HEK293T (cell line): ENCODE measurements at regions not wholly inside any gene's neighbourhood (a gene's known extent, or its start where the extent isn't known, plus 50 kb on each side); places are given as distances from the start of the nearest gene placed in this dataset.

Experiments
- BHLHE40 ChIP-seq: fragments of 450-650 bp; IDR thresholded peaks from 2 replicates; pipeline ENCODE4 v1.6.1; 2016; ENCODE audit warnings: mild to moderate bottlenecking, moderate library complexity, borderline replicate concordance
- CTBP1 ChIP-seq: fragments of 450-650 bp; IDR thresholded peaks from 2 replicates; pipeline ENCODE4 v1.6.1; 2016; ENCODE audit warnings: borderline replicate concordance
- ELF4 ChIP-seq: fragments of 450-650 bp; IDR thresholded peaks from 2 replicates; pipeline ENCODE4 v1.6.1; 2017; ENCODE audit warnings: antibody characterized with exemption
- FOXA1 ChIP-seq: fragments of 450-650 bp; IDR thresholded peaks from 2 replicates; pipeline ENCODE4 v1.6.1; 2016; ENCODE audit warnings: mild to moderate bottlenecking
- FOXM1 ChIP-seq: fragments of 450-650 bp; IDR thresholded peaks from 2 replicates; pipeline ENCODE4 v1.6.1; 2017; ENCODE audit warnings: mild to moderate bottlenecking, borderline replicate concordance
- HDGF ChIP-seq: fragments of 450-650 bp; IDR thresholded peaks from 2 replicates; pipeline ENCODE4 v1.6.1; 2017; ENCODE audit warnings: antibody characterized with exemption, borderline replicate concordance
- L3MBTL2 ChIP-seq: fragments of 450-650 bp; conservative IDR thresholded peaks from 2 replicates; pipeline ENCODE4 v1.6.1; 2016; ENCODE audit warnings: mild to moderate bottlenecking
- LEF1 ChIP-seq: fragments of 450-650 bp; IDR thresholded peaks from 2 replicates; pipeline ENCODE4 v1.6.1; 2017; ENCODE audit warnings: mild to moderate bottlenecking, borderline replicate concordance
- NFRKB ChIP-seq: fragments of 450-650 bp; IDR thresholded peaks from 2 replicates; pipeline ENCODE4 v1.6.1; 2016; ENCODE audit warnings: mild to moderate bottlenecking, moderate library complexity
- SP1 ChIP-seq: fragments of 450-650 bp; IDR thresholded peaks from 2 replicates; pipeline ENCODE4 v1.6.1; 2017
- TARDBP ChIP-seq: fragments of 450-650 bp; IDR thresholded peaks from 2 replicates; pipeline ENCODE4 v1.6.1; 2016
- ZNF384 ChIP-seq: fragments of 450-650 bp; IDR thresholded peaks from 2 replicates; pipeline ENCODE4 v1.6.1; 2016

DNA sequence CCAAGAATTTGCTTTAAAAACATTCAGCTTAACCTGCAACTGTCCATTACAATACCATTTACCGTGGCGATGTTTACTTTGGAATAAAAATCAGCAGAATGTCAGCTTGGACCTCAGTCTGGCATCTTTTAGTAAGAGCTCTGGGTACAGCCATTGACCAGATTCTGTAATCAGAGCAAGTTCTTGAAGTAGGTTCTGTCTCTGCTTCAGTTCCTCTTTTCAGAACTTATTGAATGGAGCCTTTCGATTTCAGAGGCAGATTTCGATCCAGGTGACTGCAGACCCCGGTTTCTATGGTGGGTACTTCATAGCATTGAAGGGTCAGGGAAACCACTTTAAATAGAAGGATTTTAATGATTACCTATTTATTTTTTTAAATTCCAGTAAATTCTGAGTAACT, 53.4 kb upstream of the SV2C start:
- no peak for TF ChIP-seq ZNF384
- no peak for TF ChIP-seq SP1
- TF ChIP-seq BHLHE40, result no peak
- TF ChIP-seq ELF4, result no peak
- no peak for TF ChIP-seq NFRKB
- TF ChIP-seq FOXA1, result no peak
- no peak for TF ChIP-seq L3MBTL2
- TF ChIP-seq FOXM1, result no peak
- TF ChIP-seq TARDBP, result no peak
- TF ChIP-seq CTBP1, result no peak
- no peak for TF ChIP-seq HDGF
- TF ChIP-seq LEF1, result no peak
